Hepatocyte (in vitro differentiated cells): ENCODE measurements at regions not wholly inside any gene's neighbourhood (a gene's known extent, or its start where the extent isn't known, plus 50 kb on each side); places are given as distances from the start of the nearest gene placed in this dataset.

Experiments
- DNase-seq: peaks from one replicate; pipeline ENCODE4 v3.0.0-alpha.2; 2016; ENCODE audit warnings: low spot score
- H2AFZ ChIP-seq: fragments of 200-600 bp; sonication (generic); 2 replicates; pipeline ENCODE4 v1.6.0; 2016; ENCODE audit warnings: antibody characterized with exemption, mild to moderate bottlenecking
- H3K27ac ChIP-seq: fragments of 200-600 bp; sonication (generic); 2 replicates; pipeline ENCODE4 v1.5.1; 2016; ENCODE audit warnings: mild to moderate bottlenecking
- H3K27me3 ChIP-seq: fragments of 200-600 bp; sonication (generic); 2 replicates; pipeline ENCODE4 v1.6.1; 2016
- H3K36me3 ChIP-seq: fragments of 200-600 bp; sonication (generic); replicated peaks from 2 replicates; pipeline ENCODE4 v1.5.1; 2016; ENCODE audit warnings: low read depth; ENCODE audit not compliant: insufficient read depth
- H3K4me1 ChIP-seq: fragments of 200-600 bp; sonication (generic); 2 replicates; pipeline ENCODE4 v1.5.1; 2016; ENCODE audit warnings: mild to moderate bottlenecking, moderate library complexity; ENCODE audit not compliant: insufficient read depth
- H3K4me2 ChIP-seq: fragments of 200-600 bp; sonication (generic); 2 replicates; pipeline ENCODE4 v1.6.0; 2016
- H3K4me3 ChIP-seq: fragments of 200-600 bp; sonication (generic); 2 replicates; pipeline ENCODE4 v1.5.1; 2016; ENCODE audit warnings: mild to moderate bottlenecking
- H3K79me2 ChIP-seq: fragments of 200-600 bp; sonication (generic); 2 replicates; pipeline ENCODE4 v1.6.0; 2017; ENCODE audit warnings: mild to moderate bottlenecking
- H3K9me2 ChIP-seq: fragments of 200-600 bp; sonication (generic); replicated peaks from 2 replicates; pipeline ENCODE4 v1.6.0; 2017; ENCODE audit warnings: mild to moderate bottlenecking; ENCODE audit not compliant: insufficient read depth
- H3K9me3 ChIP-seq: fragments of 200-600 bp; sonication (generic); 2 replicates; pipeline ENCODE4 v1.5.1; 2016; ENCODE audit warnings: low read depth, mild to moderate bottlenecking
- H4K20me1 ChIP-seq: fragments of 200-600 bp; sonication (generic); 2 replicates; pipeline ENCODE4 v1.6.0; 2016; ENCODE audit warnings: mild to moderate bottlenecking; ENCODE audit not compliant: insufficient read depth, poor library complexity, severe bottlenecking
- EZH2 ChIP-seq: fragments of 200-600 bp; sonication (generic); IDR thresholded peaks from 2 replicates; pipeline ENCODE4 v1.6.1; 2016; ENCODE audit warnings: antibody characterized with exemption, mild to moderate bottlenecking, borderline replicate concordance
- EZH2phosphoT487 ChIP-seq: fragments of 200-600 bp; sonication (generic); IDR thresholded peaks from one replicate; pipeline ENCODE4 v1.6.1; 2018; ENCODE audit warnings: antibody characterized with exemption, mild to moderate bottlenecking, low read depth, moderate library complexity; ENCODE audit not compliant: unreplicated experiment, severe bottlenecking
- WGBS: methylation state at CpG from one replicate; pipeline ENCODE4 v1.1.6; 2016; ENCODE audit warnings: low lambda C conversion rate; ENCODE audit errors: missing lambda C conversion rate; 5-methylcytosine and 5-hydroxymethylcytosine counted together
- TF ChIP-seq, protein P1 (sequence below): fragments of 200-600 bp; sonication (generic); IDR thresholded peaks from 2 replicates; pipeline ENCODE4 v1.5.1; 2016; ENCODE audit warnings: antibody characterized with exemption, mild to moderate bottlenecking; ENCODE audit not compliant: poor library complexity

DNA sequence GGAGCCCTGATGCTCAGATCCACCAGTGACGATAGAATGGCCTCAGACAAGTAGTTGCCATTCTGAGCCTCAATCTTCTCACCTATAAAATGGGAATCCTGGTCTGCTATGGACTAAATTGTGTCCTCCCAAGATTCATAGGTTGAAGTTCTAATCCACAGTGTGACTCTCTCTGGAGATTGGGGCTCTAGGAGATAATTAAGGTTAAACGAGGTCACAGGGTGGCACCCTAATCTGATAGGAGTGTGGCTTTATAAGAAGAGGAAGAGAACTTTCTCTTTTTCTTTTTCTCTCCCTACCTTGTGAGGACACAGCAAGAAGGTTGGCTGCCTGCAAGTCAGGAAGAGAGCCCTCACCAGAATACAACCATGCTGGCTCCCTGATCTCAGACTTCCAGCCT lies 214.1 kb downstream of the KATNAL1 start:
- Histone ChIP-seq H3K27me3 (no peaks in the 10 kb centered on the region), H3K4me2 (no peak overlapping the region), H3K9me2 (no peaks in the 10 kb centered on the region), H3K27ac (no peak overlapping the region), H3K9me3 (no peaks in the 10 kb centered on the region), H2AFZ (no peak overlapping the region), H3K4me1 (no peaks in the 10 kb centered on the region), H3K36me3 (no peaks in the 10 kb centered on the region), H3K79me2 (no peaks in the 10 kb centered on the region), H4K20me1 (no peaks in the 10 kb centered on the region), H3K4me3 (no peak overlapping the region)
- DNase-seq: no peak
- TF ChIP-seq EZH2 (no peak), EZH2phosphoT487 (no peak)
- TF ChIP-seq, protein P1, sequence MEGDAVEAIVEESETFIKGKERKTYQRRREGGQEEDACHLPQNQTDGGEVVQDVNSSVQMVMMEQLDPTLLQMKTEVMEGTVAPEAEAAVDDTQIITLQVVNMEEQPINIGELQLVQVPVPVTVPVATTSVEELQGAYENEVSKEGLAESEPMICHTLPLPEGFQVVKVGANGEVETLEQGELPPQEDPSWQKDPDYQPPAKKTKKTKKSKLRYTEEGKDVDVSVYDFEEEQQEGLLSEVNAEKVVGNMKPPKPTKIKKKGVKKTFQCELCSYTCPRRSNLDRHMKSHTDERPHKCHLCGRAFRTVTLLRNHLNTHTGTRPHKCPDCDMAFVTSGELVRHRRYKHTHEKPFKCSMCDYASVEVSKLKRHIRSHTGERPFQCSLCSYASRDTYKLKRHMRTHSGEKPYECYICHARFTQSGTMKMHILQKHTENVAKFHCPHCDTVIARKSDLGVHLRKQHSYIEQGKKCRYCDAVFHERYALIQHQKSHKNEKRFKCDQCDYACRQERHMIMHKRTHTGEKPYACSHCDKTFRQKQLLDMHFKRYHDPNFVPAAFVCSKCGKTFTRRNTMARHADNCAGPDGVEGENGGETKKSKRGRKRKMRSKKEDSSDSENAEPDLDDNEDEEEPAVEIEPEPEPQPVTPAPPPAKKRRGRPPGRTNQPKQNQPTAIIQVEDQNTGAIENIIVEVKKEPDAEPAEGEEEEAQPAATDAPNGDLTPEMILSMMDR: no peak
- 82% methylated on average over 2 of the region's 2 CpGs for WGBS

DNA sequence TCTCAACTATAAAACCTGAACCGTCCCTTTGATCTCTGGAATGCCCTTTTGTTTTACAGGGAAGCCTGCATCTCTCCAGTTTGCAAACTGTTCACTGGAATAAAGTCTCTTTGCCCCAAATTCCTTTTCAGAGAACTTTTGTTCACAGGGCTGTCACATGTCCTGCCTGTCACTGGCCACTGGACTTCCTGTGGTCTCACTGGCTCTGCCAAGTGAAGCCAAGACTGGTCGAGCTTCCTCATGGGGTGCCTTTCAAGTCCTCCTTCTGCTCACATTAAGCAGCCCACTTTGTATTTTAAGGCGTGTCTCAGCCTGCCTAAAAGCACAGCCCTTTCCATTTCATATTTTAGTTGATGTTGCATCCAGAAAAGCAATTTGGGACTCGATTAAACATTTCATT lies 215.7 kb downstream of the KATNAL1 start:
- Histone ChIP-seq H3K79me2 (no peaks in the 10 kb centered on the region), H3K4me3 (no peak overlapping the region), H4K20me1 (no peaks in the 10 kb centered on the region), H3K27me3 (no peaks in the 10 kb centered on the region), H3K27ac (no peak overlapping the region), H3K4me2 (no peak overlapping the region), H3K4me1 (no peaks in the 10 kb centered on the region), H2AFZ (no peak overlapping the region), H3K36me3 (no peaks in the 10 kb centered on the region), H3K9me2 (no peaks in the 10 kb centered on the region), H3K9me3 (no peaks in the 10 kb centered on the region)
- DNase-seq: no peak
- TF ChIP-seq EZH2phosphoT487 (no peak), EZH2 (no peak)
- TF ChIP-seq, protein P1: no peak
- 82% methylated on average over 4 of the region's 4 CpGs for WGBS

DNA sequence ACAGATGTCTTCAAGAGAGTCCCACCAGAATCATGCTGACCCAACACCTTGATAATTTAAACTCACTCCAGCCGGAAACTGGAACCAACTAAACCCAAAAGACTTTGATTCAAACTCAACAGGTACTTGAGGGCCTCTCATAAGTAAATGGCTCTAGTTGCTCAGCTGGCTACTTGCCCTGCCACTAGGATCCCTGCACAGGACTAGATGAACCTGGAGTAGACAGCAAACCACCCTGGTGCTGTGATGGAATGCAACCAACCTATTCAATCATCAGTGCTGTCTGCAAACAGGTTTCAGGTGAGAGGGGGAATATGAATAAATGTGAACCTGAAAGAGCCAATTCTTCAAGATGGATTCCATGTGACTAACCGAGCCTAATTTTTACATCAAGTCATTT lies 216.3 kb downstream of the KATNAL1 start:
- no peaks in the 10 kb centered on the region for H3K36me3 ChIP-seq
- no peak overlapping the region for H3K27ac ChIP-seq
- no peaks in the 10 kb centered on the region for H3K4me1 ChIP-seq
- no peaks in the 10 kb centered on the region for H3K79me2 ChIP-seq
- H3K9me2 ChIP-seq: no peaks in the 10 kb centered on the region
- no peaks in the 10 kb centered on the region for H3K9me3 ChIP-seq
- WGBS: 95% methylated on average over 2 of the region's 2 CpGs
- no peak overlapping the region for H3K4me2 ChIP-seq
- no peaks in the 10 kb centered on the region for H4K20me1 ChIP-seq
- TF ChIP-seq EZH2 (no peak), EZH2phosphoT487 (no peak)
- TF ChIP-seq, protein P1: no peak
- H3K4me3 ChIP-seq: no peak overlapping the region
- no peaks in the 10 kb centered on the region for H3K27me3 ChIP-seq
- no peak overlapping the region for H2AFZ ChIP-seq
- DNase-seq: no peak

DNA sequence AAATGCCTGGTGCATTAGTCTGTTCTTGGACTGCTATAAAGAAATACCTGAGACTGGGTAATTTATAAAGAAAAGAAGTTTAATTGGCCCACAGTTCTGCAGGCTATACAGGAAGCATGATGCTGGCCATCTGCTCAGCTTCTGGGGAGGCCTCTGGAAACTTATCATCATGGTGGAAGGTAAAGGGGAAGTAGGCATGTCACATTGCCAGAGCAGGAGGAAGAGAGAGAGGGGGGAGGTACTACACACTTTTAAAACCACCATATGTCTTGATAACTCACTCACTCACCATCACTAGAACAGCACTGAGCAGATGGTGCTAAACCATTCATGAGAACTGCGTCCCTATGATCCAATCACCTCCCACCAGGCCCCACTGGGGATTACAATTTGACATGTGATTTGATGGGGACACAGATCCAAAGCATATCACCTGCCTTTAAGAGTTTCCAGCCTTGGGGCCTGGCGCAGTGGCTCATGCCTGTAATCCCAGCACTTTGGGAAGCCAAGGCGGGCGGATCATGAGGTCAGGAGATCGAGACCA lies 219.0 kb downstream of the KATNAL1 start:
- Histone ChIP-seq H3K4me1 (no peaks in the 10 kb centered on the region), H3K4me3 (no peak overlapping the region), H4K20me1 (no peaks in the 10 kb centered on the region), H3K27me3 (no peaks in the 10 kb centered on the region), H3K36me3 (no peaks in the 10 kb centered on the region), H3K4me2 (no peak overlapping the region), H3K27ac (no peak overlapping the region), H3K9me3 (no peaks in the 10 kb centered on the region), H3K79me2 (no peaks in the 10 kb centered on the region), H2AFZ (no peak overlapping the region), H3K9me2 (no peaks in the 10 kb centered on the region)
- no peak for DNase-seq
- no peak for TF ChIP-seq EZH2phosphoT487
- no peak for TF ChIP-seq EZH2
- TF ChIP-seq, protein P1: no peak
- WGBS: 92% methylated on average over 5 of the region's 5 CpGs
